Calu3 (cell line): ENCODE measurements at regions not wholly inside any gene's neighbourhood (a gene's known extent, or its start where the extent isn't known, plus 50 kb on each side); places are given as distances from the start of the nearest gene placed in this dataset.

Experiments used
- BruUV-seq: library from RNA; stranded (reverse); fragments of 400-500 nt; replicated peaks from 2 replicates; lab custom pipeline; 2021; lab: Mats Ljungman, UMichigan
- CTCF ChIA-PET: fragments of 300-600 bp; sonication (Branson Sonifier 250); formaldehyde crosslinking; loops from one replicate; lab custom pipeline; 2022; ENCODE audit warnings: antibody characterized with exemption; lab: Charles Lee
- DNase-seq: peaks from one replicate; pipeline ENCODE4 v3.0.0; 2022
- H3K27ac Mint-ChIP-seq: one replicate; pipeline ENCODE4 v1.8.0; 2022; ENCODE audit warnings: mixed read lengths; ENCODE audit not compliant: unreplicated experiment
- H3K27me3 Mint-ChIP-seq: one replicate; pipeline ENCODE4 v1.8.0; 2022; ENCODE audit warnings: mixed read lengths; ENCODE audit not compliant: unreplicated experiment
- H3K36me3 Mint-ChIP-seq: one replicate; pipeline ENCODE4 v1.8.0; 2022; ENCODE audit warnings: mild to moderate bottlenecking, moderate library complexity, mixed read lengths; ENCODE audit not compliant: insufficient read depth, unreplicated experiment
- H3K4me1 Mint-ChIP-seq: one replicate; pipeline ENCODE4 v1.8.0; 2022; ENCODE audit warnings: mild to moderate bottlenecking, low read depth, mixed read lengths; ENCODE audit not compliant: unreplicated experiment
- H3K4me3 Mint-ChIP-seq: one replicate; pipeline ENCODE4 v1.8.0; 2022; ENCODE audit warnings: mild to moderate bottlenecking, low read depth, moderate library complexity, mixed read lengths; ENCODE audit not compliant: unreplicated experiment
- H3K9me3 Mint-ChIP-seq: one replicate; pipeline ENCODE4 v1.8.0; 2022; ENCODE audit warnings: low read depth, mixed read lengths; ENCODE audit not compliant: unreplicated experiment
- intact Hi-C: fragments of 100-400 bp; cut with micrococcal nuclease; formaldehyde crosslinking; loops from one replicate; pipeline ENCODE4 v1.10.0; 2022; ENCODE audit not compliant: unreplicated experiment
- TF ChIP-seq, protein P1 (sequence below): fragments of 200-600 bp; IDR thresholded peaks from one replicate; pipeline ENCODE4 v1.8.0; 2022; ENCODE audit warnings: antibody characterized with exemption; ENCODE audit not compliant: unreplicated experiment

DNA sequence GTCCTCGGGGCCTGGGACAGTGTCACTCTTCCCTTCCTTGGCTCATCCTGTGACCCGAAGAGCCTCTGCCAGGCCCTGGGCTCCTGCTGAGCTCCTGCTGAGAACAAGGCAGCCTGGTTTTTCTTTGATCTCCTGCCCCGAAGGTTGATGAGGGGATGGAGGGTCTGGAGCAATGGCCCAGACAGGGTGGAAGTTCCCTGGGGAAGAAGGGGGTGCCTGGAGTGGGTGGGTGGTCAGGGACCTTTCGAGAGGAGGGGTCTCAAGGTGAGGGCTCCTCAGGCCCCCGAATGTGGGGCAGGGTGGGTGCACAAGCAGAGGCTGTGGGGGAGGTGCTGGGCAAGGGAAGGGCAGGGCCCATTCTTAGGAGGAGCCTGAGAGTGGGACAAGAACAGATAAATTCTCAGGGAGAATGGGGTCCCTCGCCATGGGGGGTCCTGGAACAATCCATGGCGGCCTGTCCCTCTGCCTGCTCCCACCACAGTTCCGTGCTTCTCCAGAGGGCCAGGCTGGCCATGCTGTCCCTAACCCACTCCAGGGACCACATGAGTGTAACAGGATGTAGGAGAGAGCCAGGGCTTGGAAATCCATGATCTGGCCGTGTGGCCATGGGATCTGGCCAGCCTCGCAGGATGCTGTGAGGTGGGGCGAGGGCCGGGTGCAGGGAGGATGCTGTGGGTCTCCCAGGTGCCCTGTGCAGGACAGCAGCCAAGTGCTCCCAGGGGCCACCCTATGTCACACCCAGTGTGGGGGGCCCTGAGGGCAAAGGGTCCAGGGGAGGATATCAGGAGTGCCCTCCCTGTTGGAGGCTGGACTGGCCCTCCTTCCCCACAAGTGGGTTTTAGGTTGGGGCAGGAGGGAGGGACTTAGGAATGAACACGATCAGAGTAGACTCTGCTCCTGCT lies 128.5 kb upstream of the LPCAT1 start:
- CTCF ChIA-PET: no interaction called here
- no TSS peak for BruUV-seq
- no peak overlapping the region for H3K27ac Mint-ChIP-seq
- peaks cover 82% of the 10 kb centered on the region for H3K27me3 Mint-ChIP-seq
- intact Hi-C loops: no loop called here
- H3K4me3 Mint-ChIP-seq: no peak overlapping the region
- H3K36me3 Mint-ChIP-seq: no peaks in the 10 kb centered on the region
- no peaks in the 10 kb centered on the region for H3K4me1 Mint-ChIP-seq
- TF ChIP-seq, protein P1, sequence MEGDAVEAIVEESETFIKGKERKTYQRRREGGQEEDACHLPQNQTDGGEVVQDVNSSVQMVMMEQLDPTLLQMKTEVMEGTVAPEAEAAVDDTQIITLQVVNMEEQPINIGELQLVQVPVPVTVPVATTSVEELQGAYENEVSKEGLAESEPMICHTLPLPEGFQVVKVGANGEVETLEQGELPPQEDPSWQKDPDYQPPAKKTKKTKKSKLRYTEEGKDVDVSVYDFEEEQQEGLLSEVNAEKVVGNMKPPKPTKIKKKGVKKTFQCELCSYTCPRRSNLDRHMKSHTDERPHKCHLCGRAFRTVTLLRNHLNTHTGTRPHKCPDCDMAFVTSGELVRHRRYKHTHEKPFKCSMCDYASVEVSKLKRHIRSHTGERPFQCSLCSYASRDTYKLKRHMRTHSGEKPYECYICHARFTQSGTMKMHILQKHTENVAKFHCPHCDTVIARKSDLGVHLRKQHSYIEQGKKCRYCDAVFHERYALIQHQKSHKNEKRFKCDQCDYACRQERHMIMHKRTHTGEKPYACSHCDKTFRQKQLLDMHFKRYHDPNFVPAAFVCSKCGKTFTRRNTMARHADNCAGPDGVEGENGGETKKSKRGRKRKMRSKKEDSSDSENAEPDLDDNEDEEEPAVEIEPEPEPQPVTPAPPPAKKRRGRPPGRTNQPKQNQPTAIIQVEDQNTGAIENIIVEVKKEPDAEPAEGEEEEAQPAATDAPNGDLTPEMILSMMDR: no peak
- no peak for DNase-seq
- H3K9me3 Mint-ChIP-seq: no peaks in the 10 kb centered on the region

DNA sequence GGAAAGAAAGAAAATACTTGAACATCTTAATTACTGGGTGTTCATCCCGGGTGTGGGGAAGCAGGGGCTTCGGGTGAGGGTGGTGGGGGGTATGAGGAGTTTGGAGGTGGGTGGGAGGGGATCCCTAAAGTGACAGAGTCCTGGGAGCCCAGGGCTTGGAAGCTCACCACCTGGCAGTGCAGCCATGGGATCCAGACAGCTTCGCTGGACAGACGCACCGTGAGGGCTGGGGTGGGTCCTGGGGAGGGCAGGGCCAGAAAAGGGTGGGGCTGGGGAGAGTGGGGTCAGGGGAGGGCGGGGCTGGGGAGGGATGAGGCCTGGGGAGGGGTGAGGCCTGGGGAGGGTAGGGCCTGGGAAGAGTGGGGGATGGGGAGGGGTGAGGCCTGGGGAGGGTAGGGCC lies 127.5 kb upstream of the LPCAT1 start:
- no peak for DNase-seq
- TF ChIP-seq, protein P1: no peak
- no TSS peak for BruUV-seq
- Mint-ChIP-seq H3K36me3 (no peaks in the 10 kb centered on the region), H3K9me3 (no peaks in the 10 kb centered on the region), H3K4me1 (no peaks in the 10 kb centered on the region), H3K27me3 (peaks cover 72% of the 10 kb centered on the region), H3K27ac (no peak overlapping the region), H3K4me3 (no peak overlapping the region)
- CTCF ChIA-PET: no interaction called here
- intact Hi-C loops: no loop called here

DNA sequence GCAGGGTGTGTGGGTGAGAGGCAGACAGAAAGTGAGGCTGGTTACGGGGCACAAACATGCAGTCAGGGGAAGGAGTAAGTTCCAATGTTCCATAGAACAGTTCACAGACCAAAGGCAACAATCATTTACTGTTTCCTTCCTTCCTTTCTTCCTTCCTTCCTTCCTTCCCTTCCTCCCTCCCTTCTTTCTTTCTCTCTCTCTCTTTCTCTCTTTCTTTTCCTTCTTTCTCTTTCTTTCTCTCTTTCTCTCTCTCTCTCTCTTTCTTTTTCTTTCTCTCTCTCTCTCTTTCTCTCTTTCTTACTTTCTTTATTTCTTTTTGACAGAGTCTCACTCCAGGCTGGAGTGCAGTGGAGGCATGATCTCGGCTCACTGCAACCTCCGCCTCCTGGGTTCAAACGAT lies 125.8 kb upstream of the LPCAT1 start:
- TF ChIP-seq, protein P1: no peak
- DNase-seq: no peak
- no TSS peak for BruUV-seq
- Mint-ChIP-seq H3K9me3 (no peaks in the 10 kb centered on the region), H3K4me1 (no peaks in the 10 kb centered on the region), H3K27ac (no peak overlapping the region), H3K36me3 (no peaks in the 10 kb centered on the region), H3K27me3 (peaks cover 55% of the 10 kb centered on the region), H3K4me3 (no peak overlapping the region)
- CTCF ChIA-PET: no interaction called here
- intact Hi-C loops: loop anchor here (10.0 kb wide), 1 partner anchor 305 kb away; the partner anchor contains the start of gene CLPTM1L

DNA sequence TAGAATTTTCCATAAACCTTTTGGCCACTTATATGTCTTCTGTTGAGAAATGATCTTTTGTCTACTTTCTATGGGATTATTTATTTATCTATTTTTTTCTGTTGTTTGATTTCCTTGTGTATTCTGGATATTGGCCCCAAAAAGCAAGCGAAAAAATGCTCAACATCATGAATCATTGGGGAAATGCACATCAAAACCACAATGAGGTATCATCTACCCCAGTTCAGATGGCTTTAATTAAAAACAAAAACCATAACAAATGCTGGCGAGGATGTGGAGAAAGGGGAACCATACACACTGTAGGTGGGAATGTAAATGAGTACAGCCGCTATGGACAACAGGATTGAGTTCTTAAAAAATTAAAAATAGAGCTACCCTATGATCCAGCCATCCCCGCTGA lies 125.0 kb upstream of the LPCAT1 start:
- no peak overlapping the region for H3K4me3 Mint-ChIP-seq
- intact Hi-C loops: loop anchor here (10.0 kb wide), 1 partner anchor 304 kb away; the partner anchor contains the start of gene CLPTM1L
- CTCF ChIA-PET: no interaction called here
- no peak overlapping the region for H3K27ac Mint-ChIP-seq
- H3K36me3 Mint-ChIP-seq: no peaks in the 10 kb centered on the region
- no peaks in the 10 kb centered on the region for H3K9me3 Mint-ChIP-seq
- H3K4me1 Mint-ChIP-seq: no peaks in the 10 kb centered on the region
- TF ChIP-seq, protein P1: no peak
- H3K27me3 Mint-ChIP-seq: peaks cover 49% of the 10 kb centered on the region
- DNase-seq: no peak
- no TSS peak for BruUV-seq
